ENCODE measurements at regions not wholly inside any gene's neighbourhood (a gene's known extent, or its start where the extent isn't known, plus 50 kb on each side); places are given as distances from the start of the nearest gene placed in this dataset.

GRCh38 chr11:21707116-21707739, 485.7 kb upstream of the ANO5 start:
- no peaks in the 10 kb centered on the region for H3K9me3 ChIP-seq (ENCODE audit: control insufficient read depth in 2 of 3, insufficient read depth in 1 of 3, low read length in 3 of 3)
- no peaks in the 10 kb centered on the region for H3K4me1 ChIP-seq (ENCODE audit: control insufficient read depth in 2 of 3, insufficient read depth in 2 of 3, low read depth in 1 of 3, low read length in 3 of 3)
- intact Hi-C loops (cut with DNase I) = no loop called here
- no peak overlapping the region for H3K4me3 ChIP-seq (ENCODE audit: low read length in 3 of 3)
- no peak overlapping the region for H3K9ac ChIP-seq (ENCODE audit: low read length in 3 of 3)
- TF ChIP-seq CTCF (IDR thresholded peaks at IDR 0.05; ENCODE audit: borderline replicate concordance, extremely low read depth, insufficient read depth) = no peak
- no peaks in the 10 kb centered on the region for H3K36me3 ChIP-seq (ENCODE audit: control insufficient read depth in 2 of 3, insufficient read depth in 3 of 3, low read length in 3 of 3)
- DNase-seq (no peak), FAIRE-seq (no peak)
- no peak overlapping the region for H3K27ac ChIP-seq (ENCODE audit: low read depth in 2 of 2, low read length in 2 of 2)
- H3K27me3 ChIP-seq (ENCODE audit: control insufficient read depth, insufficient read depth, low read length) = no peaks in the 10 kb centered on the region

GRCh38 chr11:21710809-21711208, 482.1 kb upstream of the ANO5 start:
- DNase-seq (no peak), FAIRE-seq (no peak)
- Histone ChIP-seq H3K27me3 (ENCODE audit: control insufficient read depth, insufficient read depth, low read length) (no peaks in the 10 kb centered on the region), H3K36me3 (ENCODE audit: control insufficient read depth in 2 of 3, insufficient read depth in 3 of 3, low read length in 3 of 3) (no peaks in the 10 kb centered on the region), H3K9me3 (ENCODE audit: control insufficient read depth in 2 of 3, insufficient read depth in 1 of 3, low read length in 3 of 3) (no peaks in the 10 kb centered on the region), H3K4me1 (ENCODE audit: control insufficient read depth in 2 of 3, insufficient read depth in 2 of 3, low read depth in 1 of 3, low read length in 3 of 3) (no peaks in the 10 kb centered on the region), H3K4me3 (ENCODE audit: low read length in 3 of 3) (no peak overlapping the region), H3K9ac (ENCODE audit: low read length in 3 of 3) (no peak overlapping the region), H3K27ac (ENCODE audit: low read depth in 2 of 2, low read length in 2 of 2) (no peak overlapping the region)
- no peak for TF ChIP-seq CTCF (IDR thresholded peaks at IDR 0.05; ENCODE audit: borderline replicate concordance, extremely low read depth, insufficient read depth)
- intact Hi-C loops (cut with DNase I) = no loop called here

DNA sequence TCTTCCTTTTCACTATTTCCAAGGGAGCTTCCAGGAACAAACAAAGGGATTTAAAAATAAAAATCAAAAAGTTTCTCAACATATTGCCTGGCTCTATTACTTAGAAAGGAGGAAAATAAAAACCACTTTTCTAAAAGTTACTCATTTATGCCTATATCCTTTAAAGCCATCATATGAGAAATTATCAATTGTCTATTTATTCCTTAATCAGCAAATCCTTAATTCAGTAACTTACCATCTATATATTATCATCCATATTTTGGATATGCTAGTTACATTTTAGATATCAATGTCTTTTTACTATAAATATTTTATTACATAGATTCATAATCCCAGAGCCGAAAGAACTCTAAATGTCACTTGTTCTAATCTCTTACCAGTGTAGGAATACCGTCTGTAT, 481.5 kb upstream of the ANO5 start:
- Histone ChIP-seq H3K4me3 (ENCODE audit: low read length in 3 of 3) (no peak overlapping the region), H3K27ac (ENCODE audit: low read depth in 2 of 2, low read length in 2 of 2) (no peak overlapping the region), H3K9me3 (ENCODE audit: control insufficient read depth in 2 of 3, insufficient read depth in 1 of 3, low read length in 3 of 3) (no peaks in the 10 kb centered on the region), H3K27me3 (ENCODE audit: control insufficient read depth, insufficient read depth, low read length) (no peaks in the 10 kb centered on the region), H3K36me3 (ENCODE audit: control insufficient read depth in 2 of 3, insufficient read depth in 3 of 3, low read length in 3 of 3) (no peaks in the 10 kb centered on the region), H3K4me1 (ENCODE audit: control insufficient read depth in 2 of 3, insufficient read depth in 2 of 3, low read depth in 1 of 3, low read length in 3 of 3) (no peaks in the 10 kb centered on the region), H3K9ac (ENCODE audit: low read length in 3 of 3) (no peak overlapping the region)
- TF ChIP-seq CTCF (IDR thresholded peaks at IDR 0.05; ENCODE audit: borderline replicate concordance, extremely low read depth, insufficient read depth) = no peak
- DNase-seq (no peak), FAIRE-seq (no peak)
- intact Hi-C loops (cut with DNase I) = no loop called here

DNA sequence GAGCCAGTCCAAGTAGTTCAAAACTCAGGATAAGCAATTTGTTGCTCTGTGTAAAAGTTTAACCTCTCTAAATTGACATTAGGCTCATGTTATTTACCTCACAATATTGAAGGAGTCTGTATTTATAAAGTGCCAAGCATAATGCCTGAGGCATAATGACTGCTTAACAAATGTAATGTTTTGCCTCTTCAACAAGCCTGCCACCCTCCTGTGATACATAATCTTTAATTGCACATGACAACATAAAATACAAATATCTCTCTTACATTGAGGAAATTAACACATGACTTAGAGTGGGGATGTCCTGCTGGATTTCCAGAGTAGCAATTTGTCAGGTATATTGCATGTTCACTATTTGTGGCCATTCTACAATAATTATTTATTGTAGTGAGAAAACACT, 469.2 kb upstream of the ANO5 start:
- FAIRE-seq (no peak), DNase-seq (no peak)
- Histone ChIP-seq H3K9ac (ENCODE audit: low read length in 3 of 3) (no peak overlapping the region), H3K4me3 (ENCODE audit: low read length in 3 of 3) (no peak overlapping the region), H3K9me3 (ENCODE audit: control insufficient read depth in 2 of 3, insufficient read depth in 1 of 3, low read length in 3 of 3) (no peaks in the 10 kb centered on the region), H3K27ac (ENCODE audit: low read depth in 2 of 2, low read length in 2 of 2) (no peak overlapping the region), H3K27me3 (ENCODE audit: control insufficient read depth, insufficient read depth, low read length) (no peaks in the 10 kb centered on the region), H3K4me1 (ENCODE audit: control insufficient read depth in 2 of 3, insufficient read depth in 2 of 3, low read depth in 1 of 3, low read length in 3 of 3) (no peaks in the 10 kb centered on the region), H3K36me3 (ENCODE audit: control insufficient read depth in 2 of 3, insufficient read depth in 3 of 3, low read length in 3 of 3) (no peaks in the 10 kb centered on the region)
- intact Hi-C loops (cut with DNase I) = no loop called here
- TF ChIP-seq CTCF (IDR thresholded peaks at IDR 0.05; ENCODE audit: borderline replicate concordance, extremely low read depth, insufficient read depth) = no peak
